ENCODE measurements at regions not wholly inside any gene's neighbourhood (a gene's known extent, or its start where the extent isn't known, plus 50 kb on each side); places are given as distances from the start of the nearest gene placed in this dataset.
A peak's percentile ranks its signal among the peaks of the same experiment; 100 is the strongest.
"Not testable (repeated sequence)": the region's sequence is repeated elsewhere in the genome, so short reads cannot be mapped to it uniquely, and the experiment has no call there.

DNA sequence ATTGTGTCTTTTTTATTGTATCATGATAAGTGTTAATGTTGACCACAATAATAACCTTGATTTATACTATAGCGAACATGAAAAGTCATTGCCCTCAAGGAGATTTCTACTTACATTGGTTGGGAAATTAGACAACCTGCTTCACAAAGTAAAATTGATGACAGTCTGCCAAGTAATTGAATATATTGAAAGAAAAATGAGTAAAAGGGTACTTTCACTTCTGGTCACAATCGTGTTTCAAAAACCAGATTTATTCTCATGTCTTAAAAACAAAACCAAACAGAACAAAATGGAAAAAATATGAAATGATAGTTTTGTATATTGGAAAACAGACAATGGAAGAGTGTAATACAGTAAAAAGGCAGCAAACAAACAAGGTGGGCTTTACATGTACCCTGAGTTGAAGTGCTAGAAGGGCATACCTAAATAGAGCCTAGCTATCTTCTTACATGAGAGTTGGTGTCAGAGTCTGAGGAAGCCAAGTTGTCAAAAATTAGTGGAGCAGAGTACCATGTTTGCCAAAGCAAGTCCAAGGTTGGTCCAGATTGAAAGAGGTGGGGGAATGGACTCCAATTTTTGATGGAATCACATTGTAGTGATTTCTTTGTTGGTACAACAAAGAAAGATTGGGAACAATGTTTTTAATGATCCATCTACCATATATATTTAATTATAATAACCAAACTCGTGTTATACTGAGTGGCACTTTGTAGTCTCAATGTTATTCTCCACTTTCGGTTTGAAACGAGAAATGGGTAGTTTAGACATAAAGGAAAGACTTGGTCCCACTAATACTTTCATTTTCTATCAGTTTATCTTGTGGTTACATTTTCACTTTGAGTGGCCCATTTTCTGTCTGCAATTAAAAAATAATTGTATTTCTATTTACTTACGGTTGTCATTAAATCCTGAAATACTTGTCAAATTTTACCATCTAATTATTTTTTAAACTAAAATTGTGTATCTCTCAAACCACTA is 775.6 kb downstream of the STIM2 start:
- DNase-seq (ENCODE audit: low spot score): no peak

GRCh38 chr4:27638163-27638915 is 777.7 kb downstream of the STIM2 start:
- peak; percentile 64 for DNase-seq (ENCODE audit: low spot score)

DNA sequence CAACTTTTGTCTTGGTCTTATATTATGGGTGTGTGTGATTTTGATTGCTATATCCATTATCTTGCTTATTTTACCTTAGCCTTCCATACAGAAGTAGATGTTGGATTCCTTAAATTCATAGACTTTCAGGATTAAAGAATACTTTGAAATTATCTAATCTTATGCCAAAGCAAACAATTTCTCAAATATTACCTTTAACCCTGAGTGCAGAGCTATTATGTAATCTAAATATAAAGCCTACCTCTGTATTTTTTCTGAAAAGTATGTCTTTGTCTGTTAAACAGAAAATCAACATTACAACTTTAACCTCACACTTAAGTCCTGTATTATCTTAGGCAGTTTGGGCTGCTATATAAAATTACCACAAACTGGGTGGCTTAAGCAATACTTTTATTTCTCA is 782.5 kb downstream of the STIM2 start:
- no peak for DNase-seq (ENCODE audit: low spot score)

GRCh38 chr4:27648416-27648815 is 787.8 kb downstream of the STIM2 start:
- no peak for DNase-seq (ENCODE audit: low spot score)

GRCh38 chr4:27662426-27662825 is 801.8 kb downstream of the STIM2 start:
- no peak for DNase-seq (ENCODE audit: low spot score)

- DNase-seq (ENCODE audit: low spot score): peak; percentile 51
Observed at GRCh38 chr4:27666943-27667342, 806.3 kb downstream of the STIM2 start.

GRCh38 chr4:27668001-27668400 is 807.4 kb downstream of the STIM2 start:
- DNase-seq (ENCODE audit: low spot score): no peak

DNA sequence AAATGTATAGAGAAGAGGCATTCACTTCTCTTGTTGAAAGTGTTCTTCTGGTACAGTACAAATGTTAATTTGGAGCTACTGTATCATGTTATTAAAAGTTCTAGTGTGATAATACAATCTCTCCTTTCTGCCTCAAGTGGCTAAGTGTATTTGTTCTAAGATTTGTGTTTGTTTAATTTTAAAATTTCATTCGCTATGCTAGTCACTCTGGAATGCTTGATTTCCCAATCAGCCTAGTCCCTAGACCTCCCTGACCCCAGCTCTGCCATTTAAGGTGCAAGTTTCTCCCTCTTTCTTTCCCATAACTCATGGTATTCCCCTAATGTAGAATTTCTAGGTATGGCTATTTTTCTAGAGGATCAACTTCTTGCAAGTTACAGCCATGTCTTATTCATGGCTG is 817.4 kb downstream of the STIM2 start:
- DNase-seq (ENCODE audit: low spot score): no peak

GRCh38 chr4:27684610-27685011 is 824.0 kb downstream of the STIM2 start:
- peak; percentile 69 for DNase-seq (ENCODE audit: low spot score)

DNA sequence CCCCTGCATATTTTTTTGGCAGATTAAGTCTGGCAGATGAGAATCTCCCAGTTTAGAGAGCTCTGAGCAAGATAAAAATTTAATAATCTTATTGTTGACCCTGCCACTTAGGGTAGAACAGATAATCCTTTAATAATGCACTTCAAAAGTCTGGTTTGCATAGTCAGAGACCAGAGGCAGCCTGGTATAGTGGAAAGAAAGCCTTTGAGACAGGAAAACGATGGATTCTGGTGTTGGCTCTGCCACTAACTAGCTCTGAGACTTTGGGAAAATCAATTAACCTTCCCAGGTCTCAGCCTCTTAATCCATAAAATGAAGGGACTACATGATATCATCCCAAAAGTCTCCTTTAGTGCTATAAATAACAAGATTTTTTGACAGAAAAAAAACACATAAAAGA is 824.5 kb downstream of the STIM2 start:
- no peak for DNase-seq (ENCODE audit: low spot score)

DNA sequence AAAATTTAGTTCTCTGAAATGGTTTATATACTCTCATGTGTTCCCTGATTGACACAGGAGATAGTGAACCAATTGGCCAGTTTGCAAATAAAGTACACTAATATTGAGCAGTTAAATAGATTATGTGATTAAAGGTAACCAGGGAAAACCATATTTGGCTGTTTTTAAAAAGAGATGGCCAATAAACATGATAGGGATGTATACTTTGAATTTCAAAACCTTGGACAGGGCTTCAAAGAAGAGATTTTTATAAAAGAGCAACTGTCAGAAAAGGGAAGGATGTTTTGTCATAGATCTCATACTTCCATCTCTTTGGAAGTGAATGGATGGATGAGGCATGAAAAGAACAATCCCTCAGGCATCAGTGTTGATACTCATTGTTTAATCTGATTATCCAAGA is 825.3 kb downstream of the STIM2 start:
- no peak for DNase-seq (ENCODE audit: low spot score)

DNA sequence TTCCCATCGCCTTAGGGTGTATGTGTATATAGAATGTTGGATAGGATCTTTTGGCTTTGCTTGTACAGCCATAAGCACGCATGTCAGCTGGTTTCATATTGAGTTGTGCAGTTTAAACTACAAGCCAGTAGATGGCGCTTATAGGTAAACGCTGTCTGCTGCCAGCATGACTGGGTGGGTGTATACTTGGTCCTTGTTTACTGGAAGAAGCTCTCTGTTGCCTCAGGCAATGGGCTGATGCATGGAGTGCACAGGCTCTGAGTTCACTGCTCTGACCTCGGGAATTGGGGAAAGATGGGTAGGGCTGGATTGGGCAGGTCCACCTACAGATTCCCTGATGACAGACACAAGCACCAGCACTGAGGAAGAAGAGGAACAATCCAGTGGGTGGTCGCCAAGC is 831.5 kb downstream of the STIM2 start:
- DNase-seq (ENCODE audit: low spot score): peak; percentile 48

GRCh38 chr4:27692868-27693634 is 832.4 kb downstream of the STIM2 start:
- DNase-seq (ENCODE audit: low spot score): no peak

DNA sequence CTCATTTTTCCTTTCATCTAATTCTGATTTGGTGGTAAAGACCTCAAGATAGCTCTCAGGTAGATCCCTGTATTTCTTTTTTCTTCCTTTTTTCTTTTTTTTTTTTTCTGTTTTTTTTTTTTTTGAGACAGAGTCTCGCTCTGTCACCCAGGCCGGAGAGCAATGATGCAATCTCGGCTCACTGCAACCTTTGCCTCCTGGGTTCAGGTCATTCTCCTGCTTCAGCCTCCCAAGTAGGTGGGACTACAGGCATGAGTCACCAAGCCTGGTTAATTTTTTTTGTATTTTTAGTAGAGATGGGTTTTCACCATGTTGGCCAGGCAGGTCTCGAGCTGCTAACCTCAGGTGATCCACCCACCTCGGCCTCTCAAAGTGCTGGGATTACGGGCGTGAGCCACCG is 835.6 kb downstream of the STIM2 start:
- not testable (repeated sequence) for DNase-seq (ENCODE audit: low spot score)

- DNase-seq (ENCODE audit: low spot score): no peak
Observed at GRCh38 chr4:27701606-27702005, 841.0 kb downstream of the STIM2 start.

GRCh38 chr4:27702730-27703431 is 842.2 kb downstream of the STIM2 start:
- DNase-seq (ENCODE audit: low spot score): peak; percentile 39

GRCh38 chr4:27703771-27704170 is 843.1 kb downstream of the STIM2 start:
- DNase-seq (ENCODE audit: low spot score): no peak

GRCh38 chr4:27711041-27711440 is 850.4 kb downstream of the STIM2 start:
- DNase-seq (ENCODE audit: low spot score): peak; percentile 95

- DNase-seq (ENCODE audit: low spot score): no peak
Observed at GRCh38 chr4:27714073-27714472, 853.4 kb downstream of the STIM2 start.

DNA sequence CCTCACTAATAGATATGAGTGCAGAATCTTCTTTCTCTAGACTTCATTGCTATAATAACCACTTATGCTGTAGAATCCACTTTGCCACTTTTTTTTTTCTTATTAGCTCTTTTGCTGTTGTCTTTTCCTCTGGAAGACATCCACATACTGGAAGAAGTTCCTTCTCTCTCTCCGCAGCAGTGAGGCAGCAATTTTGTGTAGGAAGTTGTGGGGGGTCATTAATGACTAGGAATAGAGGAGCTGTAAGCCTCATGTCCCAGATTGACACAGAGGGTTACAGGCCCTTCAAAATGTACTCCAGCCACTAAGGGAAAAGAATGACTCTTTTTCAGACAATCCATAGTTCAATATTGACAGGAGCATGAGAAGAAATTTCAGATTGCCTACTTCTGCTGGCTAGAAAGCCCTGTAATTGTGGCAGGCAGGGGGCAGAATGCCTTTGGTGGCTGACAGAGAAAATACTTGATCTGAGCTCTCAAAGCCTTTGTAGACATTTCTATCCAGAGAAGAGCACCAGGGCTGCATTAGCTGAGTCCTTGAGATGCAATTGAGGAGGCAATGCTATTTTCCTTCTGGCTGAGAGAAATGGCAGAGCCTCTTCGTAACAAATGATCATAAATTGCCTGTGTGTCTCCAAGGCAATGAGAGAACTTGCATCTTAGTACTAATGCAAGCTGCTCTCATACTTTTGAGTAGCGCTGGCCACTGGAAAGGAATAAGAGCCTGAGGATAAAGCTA is 856.2 kb downstream of the STIM2 start:
- no peak for DNase-seq (ENCODE audit: low spot score)

DNA sequence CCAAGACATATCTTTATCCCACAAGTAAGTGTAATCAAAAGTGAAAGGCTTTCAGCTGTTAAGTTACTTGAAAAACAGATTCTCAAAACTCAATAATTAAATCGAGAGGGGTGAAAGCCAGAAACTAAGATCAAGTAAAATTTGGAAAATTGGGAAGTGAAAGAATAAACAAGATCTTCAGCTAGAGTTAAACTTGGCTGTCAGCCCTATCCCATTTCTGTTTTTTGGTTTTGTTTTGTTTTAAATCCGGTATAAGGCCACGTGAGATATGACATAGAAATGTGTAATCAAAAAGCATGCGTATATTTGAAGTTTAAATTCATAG is 856.8 kb downstream of the STIM2 start:
- DNase-seq (ENCODE audit: low spot score): no peak

All from SK-N-DZ (cell line).